GM23338 (cell line): ENCODE measurements at regions not wholly inside any gene's neighbourhood (a gene's known extent, or its start where the extent isn't known, plus 50 kb on each side); places are given as distances from the start of the nearest gene placed in this dataset.

Source experiments
- EZH2 ChIP-seq: fragments of 200-600 bp; sonication (generic); IDR thresholded peaks from one replicate; pipeline ENCODE4 v1.8.0; 2017; ENCODE audit warnings: antibody characterized with exemption, mild to moderate bottlenecking, low read depth; ENCODE audit not compliant: unreplicated experiment
- POLR2AphosphoS5 ChIP-seq: IDR thresholded peaks from 2 replicates; pipeline ENCODE4 v1.6.1; 2016; ENCODE audit warnings: antibody characterized with exemption, low read depth
- TF ChIP-seq, protein P1 (sequence below), 2 experiments: fragments of 200-600 bp in 1 of 2; sonication (generic) in 1 of 2; conservative IDR thresholded peaks; 2 replicates each; pipeline versions ENCODE4 v1.5.1 to v1.6.1; 2016 to 2017; ENCODE audit warnings: antibody characterized with exemption in 2 of 2, low read depth in 2 of 2, mild to moderate bottlenecking in 2 of 2, moderate library complexity in 1 of 2
- TF ChIP-seq, protein P2 (sequence below): IDR thresholded peaks from one replicate; pipeline ENCODE4 v1.6.1; 2018; ENCODE audit warnings: antibody characterized with exemption; ENCODE audit not compliant: unreplicated experiment

DNA sequence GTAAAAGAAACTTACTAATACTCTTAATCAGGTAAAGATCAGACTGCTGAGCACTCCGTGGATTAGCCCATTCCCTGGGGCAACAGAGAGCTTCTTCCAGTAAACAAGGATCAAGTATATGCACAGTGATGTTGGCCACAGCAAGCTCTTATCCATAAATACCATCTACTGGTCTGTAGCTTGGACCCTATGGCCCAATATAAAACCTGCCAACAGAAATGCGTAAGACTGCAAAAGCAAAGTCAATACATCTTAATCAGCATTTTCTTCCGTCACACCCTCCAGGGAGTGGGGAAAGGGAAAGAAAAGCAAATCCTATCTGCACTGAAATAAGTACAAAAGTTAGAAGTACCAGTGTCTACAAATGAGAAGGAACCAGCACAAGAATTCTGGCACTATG is 1082.1 kb downstream of the ZPLD1 start:
- TF ChIP-seq, protein P1, sequence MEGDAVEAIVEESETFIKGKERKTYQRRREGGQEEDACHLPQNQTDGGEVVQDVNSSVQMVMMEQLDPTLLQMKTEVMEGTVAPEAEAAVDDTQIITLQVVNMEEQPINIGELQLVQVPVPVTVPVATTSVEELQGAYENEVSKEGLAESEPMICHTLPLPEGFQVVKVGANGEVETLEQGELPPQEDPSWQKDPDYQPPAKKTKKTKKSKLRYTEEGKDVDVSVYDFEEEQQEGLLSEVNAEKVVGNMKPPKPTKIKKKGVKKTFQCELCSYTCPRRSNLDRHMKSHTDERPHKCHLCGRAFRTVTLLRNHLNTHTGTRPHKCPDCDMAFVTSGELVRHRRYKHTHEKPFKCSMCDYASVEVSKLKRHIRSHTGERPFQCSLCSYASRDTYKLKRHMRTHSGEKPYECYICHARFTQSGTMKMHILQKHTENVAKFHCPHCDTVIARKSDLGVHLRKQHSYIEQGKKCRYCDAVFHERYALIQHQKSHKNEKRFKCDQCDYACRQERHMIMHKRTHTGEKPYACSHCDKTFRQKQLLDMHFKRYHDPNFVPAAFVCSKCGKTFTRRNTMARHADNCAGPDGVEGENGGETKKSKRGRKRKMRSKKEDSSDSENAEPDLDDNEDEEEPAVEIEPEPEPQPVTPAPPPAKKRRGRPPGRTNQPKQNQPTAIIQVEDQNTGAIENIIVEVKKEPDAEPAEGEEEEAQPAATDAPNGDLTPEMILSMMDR (conservative IDR thresholded peaks at IDR 0.05; ENCODE audit: low read depth in 2 of 2) = no peak
- TF ChIP-seq POLR2AphosphoS5 (no peak), EZH2 (no peak)
- TF ChIP-seq, protein P2, sequence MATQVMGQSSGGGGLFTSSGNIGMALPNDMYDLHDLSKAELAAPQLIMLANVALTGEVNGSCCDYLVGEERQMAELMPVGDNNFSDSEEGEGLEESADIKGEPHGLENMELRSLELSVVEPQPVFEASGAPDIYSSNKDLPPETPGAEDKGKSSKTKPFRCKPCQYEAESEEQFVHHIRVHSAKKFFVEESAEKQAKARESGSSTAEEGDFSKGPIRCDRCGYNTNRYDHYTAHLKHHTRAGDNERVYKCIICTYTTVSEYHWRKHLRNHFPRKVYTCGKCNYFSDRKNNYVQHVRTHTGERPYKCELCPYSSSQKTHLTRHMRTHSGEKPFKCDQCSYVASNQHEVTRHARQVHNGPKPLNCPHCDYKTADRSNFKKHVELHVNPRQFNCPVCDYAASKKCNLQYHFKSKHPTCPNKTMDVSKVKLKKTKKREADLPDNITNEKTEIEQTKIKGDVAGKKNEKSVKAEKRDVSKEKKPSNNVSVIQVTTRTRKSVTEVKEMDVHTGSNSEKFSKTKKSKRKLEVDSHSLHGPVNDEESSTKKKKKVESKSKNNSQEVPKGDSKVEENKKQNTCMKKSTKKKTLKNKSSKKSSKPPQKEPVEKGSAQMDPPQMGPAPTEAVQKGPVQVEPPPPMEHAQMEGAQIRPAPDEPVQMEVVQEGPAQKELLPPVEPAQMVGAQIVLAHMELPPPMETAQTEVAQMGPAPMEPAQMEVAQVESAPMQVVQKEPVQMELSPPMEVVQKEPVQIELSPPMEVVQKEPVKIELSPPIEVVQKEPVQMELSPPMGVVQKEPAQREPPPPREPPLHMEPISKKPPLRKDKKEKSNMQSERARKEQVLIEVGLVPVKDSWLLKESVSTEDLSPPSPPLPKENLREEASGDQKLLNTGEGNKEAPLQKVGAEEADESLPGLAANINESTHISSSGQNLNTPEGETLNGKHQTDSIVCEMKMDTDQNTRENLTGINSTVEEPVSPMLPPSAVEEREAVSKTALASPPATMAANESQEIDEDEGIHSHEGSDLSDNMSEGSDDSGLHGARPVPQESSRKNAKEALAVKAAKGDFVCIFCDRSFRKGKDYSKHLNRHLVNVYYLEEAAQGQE = no peak
